Ishikawa (cell line): ENCODE measurements at regions not wholly inside any gene's neighbourhood (a gene's known extent, or its start where the extent isn't known, plus 50 kb on each side); places are given as distances from the start of the nearest gene placed in this dataset.

Experiments used
- CEBPB ChIP-seq: IDR thresholded peaks from 2 replicates; pipeline ENCODE4 v1.6.1; 2012
- CREB1 ChIP-seq: IDR thresholded peaks from 2 replicates; pipeline ENCODE4 v1.6.1; 2012; ENCODE audit warnings: low read depth
- EGR1 ChIP-seq: IDR thresholded peaks from 2 replicates; pipeline ENCODE4 v1.6.1; 2012
- EP300 ChIP-seq: IDR thresholded peaks from 2 replicates; pipeline ENCODE4 v1.6.1; 2012; ENCODE audit warnings: borderline replicate concordance
- FOXM1 ChIP-seq: IDR thresholded peaks from 2 replicates; pipeline ENCODE4 v1.6.1; 2012; ENCODE audit warnings: low read depth, borderline replicate concordance
- MAX ChIP-seq: IDR thresholded peaks from 2 replicates; pipeline ENCODE4 v1.6.1; 2012
- NFIC ChIP-seq: IDR thresholded peaks from 2 replicates; pipeline ENCODE4 v1.6.1; 2012
- RAD21 ChIP-seq: IDR thresholded peaks from 2 replicates; pipeline ENCODE4 v1.6.1; 2012; ENCODE audit warnings: low read depth
- REST ChIP-seq: IDR thresholded peaks from 2 replicates; pipeline ENCODE4 v1.6.1; 2012; ENCODE audit warnings: low read depth, mild to moderate bottlenecking
- TAF1 ChIP-seq: IDR thresholded peaks from 2 replicates; pipeline ENCODE4 v1.6.1; 2012; ENCODE audit warnings: low read depth, mild to moderate bottlenecking
- TCF12 ChIP-seq: IDR thresholded peaks from 2 replicates; pipeline ENCODE4 v1.6.1; 2012; ENCODE audit warnings: low read depth
- TEAD4 ChIP-seq: IDR thresholded peaks from 2 replicates; pipeline ENCODE4 v1.6.1; 2012
- USF1 ChIP-seq: IDR thresholded peaks from 2 replicates; pipeline ENCODE4 v1.6.1; 2012
- YY1 ChIP-seq: IDR thresholded peaks from 2 replicates; pipeline ENCODE4 v1.6.1; 2012; ENCODE audit warnings: low read depth
- ZBTB7A ChIP-seq: IDR thresholded peaks from 2 replicates; pipeline ENCODE4 v1.6.1; 2012; ENCODE audit warnings: low read depth

GRCh38 chr6:8337147-8337546 is 98.2 kb downstream of the SLC35B3 start:
- TF ChIP-seq YY1 (no peak), EGR1 (no peak)

- no peak for TF ChIP-seq CREB1
- TF ChIP-seq TCF12 = no peak
- TF ChIP-seq ZBTB7A = no peak
- no peak for TF ChIP-seq REST
- no peak for TF ChIP-seq CEBPB
- no peak for TF ChIP-seq FOXM1
- TF ChIP-seq YY1 = no peak
- TF ChIP-seq TEAD4 = no peak
- TF ChIP-seq RAD21 = no peak
- TF ChIP-seq EP300 = no peak
- TF ChIP-seq MAX = no peak
- no peak for TF ChIP-seq USF1
- no peak for TF ChIP-seq EGR1
- TF ChIP-seq TAF1 = no peak
Measured at GRCh38 chr6:8336406-8337057, 98.8 kb downstream of the SLC35B3 start.

GRCh38 chr6:8335896-8336295 is 99.4 kb downstream of the SLC35B3 start:
- no peak for TF ChIP-seq REST
- no peak for TF ChIP-seq EP300
- no peak for TF ChIP-seq CREB1
- TF ChIP-seq NFIC = no peak
- no peak for TF ChIP-seq ZBTB7A
- no peak for TF ChIP-seq YY1
- TF ChIP-seq MAX = no peak
- TF ChIP-seq FOXM1 = no peak
- TF ChIP-seq USF1 = no peak
- no peak for TF ChIP-seq CEBPB

- TF ChIP-seq CEBPB = no peak
- no peak for TF ChIP-seq NFIC
- TF ChIP-seq EGR1 = no peak
- TF ChIP-seq TCF12 = no peak
- TF ChIP-seq TEAD4 = no peak
- TF ChIP-seq REST = no peak
- no peak for TF ChIP-seq TAF1
- TF ChIP-seq USF1 = no peak
- no peak for TF ChIP-seq YY1
- TF ChIP-seq MAX = no peak
- TF ChIP-seq RAD21 = no peak
- TF ChIP-seq CREB1 = no peak
- TF ChIP-seq EP300 = no peak
- TF ChIP-seq ZBTB7A = no peak
- TF ChIP-seq FOXM1 = no peak
Measured at GRCh38 chr6:8335381-8335780, 100.0 kb downstream of the SLC35B3 start.
